ENCODE measurements at regions not wholly inside any gene's neighbourhood (a gene's known extent, or its start where the extent isn't known, plus 50 kb on each side); places are given as distances from the start of the nearest gene placed in this dataset.

DNA sequence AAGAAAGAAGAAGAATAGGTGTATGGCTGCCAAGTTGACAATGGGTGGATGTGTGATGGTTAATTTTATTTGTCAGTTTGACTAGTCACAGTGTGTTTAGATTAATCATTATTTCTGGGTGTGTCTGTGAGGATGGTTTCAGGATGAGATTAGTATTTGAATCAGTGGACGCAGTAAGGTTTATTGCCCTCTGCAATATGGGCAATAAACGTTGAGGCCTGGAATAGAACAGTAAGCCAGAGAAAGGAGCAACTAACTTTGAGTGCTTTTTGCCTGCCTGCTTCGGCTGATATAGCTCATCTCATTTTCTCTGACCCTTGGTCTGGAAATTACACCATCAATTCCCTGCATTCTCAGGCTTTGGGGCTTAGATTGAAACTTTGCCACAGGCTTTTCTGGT lies 140.8 kb upstream of the SPANXN4 start:
- TF ChIP-seq, protein P1, sequence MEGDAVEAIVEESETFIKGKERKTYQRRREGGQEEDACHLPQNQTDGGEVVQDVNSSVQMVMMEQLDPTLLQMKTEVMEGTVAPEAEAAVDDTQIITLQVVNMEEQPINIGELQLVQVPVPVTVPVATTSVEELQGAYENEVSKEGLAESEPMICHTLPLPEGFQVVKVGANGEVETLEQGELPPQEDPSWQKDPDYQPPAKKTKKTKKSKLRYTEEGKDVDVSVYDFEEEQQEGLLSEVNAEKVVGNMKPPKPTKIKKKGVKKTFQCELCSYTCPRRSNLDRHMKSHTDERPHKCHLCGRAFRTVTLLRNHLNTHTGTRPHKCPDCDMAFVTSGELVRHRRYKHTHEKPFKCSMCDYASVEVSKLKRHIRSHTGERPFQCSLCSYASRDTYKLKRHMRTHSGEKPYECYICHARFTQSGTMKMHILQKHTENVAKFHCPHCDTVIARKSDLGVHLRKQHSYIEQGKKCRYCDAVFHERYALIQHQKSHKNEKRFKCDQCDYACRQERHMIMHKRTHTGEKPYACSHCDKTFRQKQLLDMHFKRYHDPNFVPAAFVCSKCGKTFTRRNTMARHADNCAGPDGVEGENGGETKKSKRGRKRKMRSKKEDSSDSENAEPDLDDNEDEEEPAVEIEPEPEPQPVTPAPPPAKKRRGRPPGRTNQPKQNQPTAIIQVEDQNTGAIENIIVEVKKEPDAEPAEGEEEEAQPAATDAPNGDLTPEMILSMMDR (IDR thresholded peaks at IDR 0.05), result no peak
- TF ChIP-seq POLR2A (IDR thresholded peaks at IDR 0.05), result no peak
